ENCODE measurements at regions not wholly inside any gene's neighbourhood (a gene's known extent, or its start where the extent isn't known, plus 50 kb on each side); places are given as distances from the start of the nearest gene placed in this dataset.
A peak's percentile ranks its signal among the peaks of the same experiment; 100 is the strongest.
"Not testable (repeated sequence)": the region's sequence is repeated elsewhere in the genome, so short reads cannot be mapped to it uniquely, and the experiment has no call there.

DNA sequence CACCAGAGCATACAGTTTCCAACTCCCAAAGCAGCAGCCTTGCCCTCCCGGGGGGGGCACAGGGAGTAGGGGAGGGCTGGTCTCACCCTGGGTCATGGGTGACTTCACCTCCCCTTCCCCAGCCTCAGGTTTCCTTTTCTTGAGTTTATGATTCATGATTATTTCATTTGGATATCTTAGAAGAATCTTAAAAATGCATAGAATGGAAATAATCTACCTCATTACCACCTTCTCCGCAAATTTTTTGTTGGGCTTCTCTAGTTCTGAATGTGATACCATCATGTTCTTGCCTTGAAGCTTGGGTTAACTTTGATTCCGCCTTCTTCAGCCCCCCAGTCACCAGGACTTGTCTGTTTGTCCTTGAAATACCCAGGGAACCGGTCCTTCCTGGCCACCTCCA is 148.8 kb upstream of the ROPN1 start:
- DNase-seq: peak; percentile 75

DNA sequence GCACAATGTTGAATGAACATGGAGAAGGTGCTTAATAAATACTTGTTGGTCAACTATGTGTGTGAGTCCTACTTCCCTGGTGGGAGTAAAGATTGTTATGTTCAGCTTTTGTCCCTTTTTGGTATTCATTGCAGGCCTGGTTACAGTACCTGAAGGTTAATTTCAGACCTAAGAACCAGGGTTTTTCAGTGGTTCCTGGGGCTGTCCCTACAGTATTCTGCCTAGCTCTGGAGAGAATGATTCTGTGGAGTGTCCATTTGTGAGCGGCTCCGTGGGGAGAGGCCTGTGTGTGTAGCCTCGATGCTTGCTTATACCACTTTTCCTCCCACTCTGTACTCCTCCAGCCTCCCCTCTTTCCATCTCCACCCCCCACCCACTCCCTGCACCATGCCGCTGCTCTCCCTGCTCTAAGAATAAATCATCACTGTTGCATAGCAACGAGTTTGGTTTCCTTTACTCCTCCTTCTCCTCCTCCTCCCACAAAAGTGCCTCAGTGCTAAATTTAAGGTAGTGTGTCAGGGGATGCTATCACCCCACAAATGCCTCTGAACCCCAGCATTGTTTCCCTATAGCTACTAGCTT is 150.6 kb upstream of the ROPN1 start:
- DNase-seq: peak; percentile 23

DNA sequence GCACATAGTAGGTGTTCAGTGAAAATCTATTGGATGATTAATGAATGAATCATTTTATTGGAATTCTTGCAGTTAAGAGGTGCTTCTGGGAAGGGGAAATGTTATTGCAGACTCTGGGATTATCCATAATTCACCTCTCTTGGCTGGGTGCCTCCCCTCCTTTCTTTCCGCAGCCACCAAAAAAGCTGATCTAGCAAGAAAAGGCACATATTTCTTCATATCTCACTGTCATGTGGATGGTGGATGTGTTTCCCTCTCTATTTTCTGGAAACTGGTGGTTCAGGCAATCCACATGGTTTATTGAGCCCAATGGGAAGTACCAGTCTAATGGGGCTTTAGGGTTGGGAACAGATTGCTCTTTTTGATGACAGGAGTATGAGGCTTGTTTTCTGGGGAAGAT is 151.1 kb upstream of the ROPN1 start:
- no peak for DNase-seq

DNA sequence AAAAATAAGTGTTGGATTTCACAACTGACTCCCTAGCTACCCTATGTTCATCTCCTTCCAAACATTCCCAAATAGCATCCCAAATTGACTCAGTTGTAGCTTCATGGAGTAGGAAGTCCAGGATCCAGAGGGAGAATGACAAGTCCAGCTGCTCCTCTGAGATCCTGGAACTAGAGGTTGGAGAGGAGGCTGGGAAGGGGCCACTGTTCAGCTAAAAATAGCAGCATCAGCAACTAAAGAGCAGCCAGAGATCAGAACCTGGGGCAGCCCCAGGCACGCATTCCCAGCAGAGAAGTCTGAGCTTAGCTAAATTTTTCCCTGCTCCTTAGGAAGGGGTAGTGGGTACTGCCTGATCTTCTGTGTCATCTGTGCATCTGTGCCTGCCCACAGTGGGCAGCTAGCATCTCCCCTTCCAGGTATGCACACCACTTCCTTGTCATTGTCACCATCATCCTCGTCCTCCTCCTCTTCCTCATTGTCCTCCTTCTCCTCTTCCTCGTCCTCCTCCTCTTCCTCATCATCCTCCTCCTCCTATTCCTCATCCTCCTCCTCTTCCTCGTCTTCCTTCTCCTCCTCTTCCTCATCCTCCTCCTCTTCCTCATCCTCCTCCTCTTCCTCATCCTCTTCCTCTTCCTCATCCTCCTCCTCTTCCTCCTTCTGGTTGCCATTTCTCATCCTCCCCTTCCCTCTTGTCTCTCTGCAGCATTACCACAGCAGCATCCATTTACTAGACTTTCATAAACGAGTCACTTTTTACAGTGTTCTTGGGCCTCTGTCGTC is 152.3 kb upstream of the ROPN1 start:
- no peak for DNase-seq

DNA sequence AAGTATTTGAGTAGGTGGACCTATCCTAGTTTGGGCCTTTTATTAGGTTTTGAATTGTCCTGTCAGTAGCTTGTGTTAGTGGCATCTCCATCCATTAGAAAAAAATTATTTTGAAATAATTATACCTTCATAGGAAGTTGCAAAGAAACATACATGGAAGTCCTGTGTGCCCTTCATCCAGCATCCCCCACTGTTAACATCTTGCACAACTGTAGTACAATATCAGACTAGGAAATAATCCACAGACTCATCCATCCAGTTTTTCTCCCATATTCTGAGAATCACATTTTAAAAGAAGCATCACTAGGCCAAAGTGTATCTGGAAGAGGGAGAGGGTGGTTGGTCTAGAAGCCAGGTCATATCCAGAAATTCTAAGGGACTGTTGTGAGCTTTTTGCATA is 155.5 kb upstream of the ROPN1 start:
- DNase-seq: no peak

DNA sequence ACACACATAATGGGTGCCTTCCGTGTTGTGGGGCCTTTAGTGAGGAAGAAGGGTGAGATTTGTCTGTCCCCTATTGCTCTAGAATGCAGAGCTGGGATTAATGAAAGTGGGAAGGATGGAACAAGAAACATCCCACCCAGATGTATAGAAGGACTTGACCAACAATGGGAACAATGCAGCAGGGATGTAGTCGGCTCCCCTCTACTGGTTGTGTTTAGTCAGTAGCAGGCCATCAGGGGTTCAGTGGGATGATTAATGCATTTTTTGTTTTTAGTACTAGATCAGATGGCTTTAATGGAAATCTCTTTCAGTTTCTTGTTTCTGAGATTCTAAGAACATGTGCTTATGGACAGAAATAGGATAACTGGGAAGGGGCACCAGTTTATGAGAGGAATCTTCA is 156.0 kb upstream of the ROPN1 start:
- no peak for DNase-seq

DNA sequence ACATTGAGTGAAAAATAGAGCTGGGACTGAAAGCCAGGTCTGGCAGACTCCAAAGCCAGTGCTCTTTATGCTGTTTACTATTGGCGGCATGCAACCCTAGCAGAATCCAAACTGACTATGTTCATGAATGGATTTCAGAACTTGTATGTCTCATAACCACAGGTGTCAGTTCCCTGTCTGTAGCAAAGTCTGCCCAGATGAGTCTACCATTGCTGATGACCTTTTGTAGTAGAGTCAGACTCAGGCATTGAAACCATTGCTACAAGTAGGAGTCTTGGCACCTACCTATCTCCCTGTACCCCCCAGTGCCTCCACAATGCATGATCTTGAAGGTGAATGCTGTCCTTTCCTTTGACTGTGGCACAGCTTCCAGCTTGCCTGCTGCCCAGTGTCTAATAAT is 157.2 kb upstream of the ROPN1 start:
- DNase-seq: no peak

DNA sequence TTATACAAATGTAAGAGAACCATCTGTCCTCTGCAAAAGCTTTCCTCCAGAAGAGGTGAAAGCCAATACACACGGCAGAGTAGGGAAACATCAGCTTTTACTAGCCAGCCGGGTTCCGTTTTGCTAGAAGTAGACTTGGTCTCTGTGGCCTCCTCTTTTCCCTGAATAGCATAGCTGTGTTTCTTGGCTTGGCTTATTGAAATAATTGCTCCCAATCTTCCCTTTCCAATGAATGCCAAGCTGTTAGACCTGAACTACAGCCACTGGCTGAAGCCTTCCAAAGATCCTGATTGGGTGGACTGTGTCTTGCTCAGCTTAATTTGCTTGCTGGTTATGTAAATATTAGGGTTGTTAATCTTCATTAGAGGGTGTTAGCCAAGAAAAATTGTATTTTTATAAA is 157.8 kb upstream of the ROPN1 start:
- DNase-seq: no peak

DNA sequence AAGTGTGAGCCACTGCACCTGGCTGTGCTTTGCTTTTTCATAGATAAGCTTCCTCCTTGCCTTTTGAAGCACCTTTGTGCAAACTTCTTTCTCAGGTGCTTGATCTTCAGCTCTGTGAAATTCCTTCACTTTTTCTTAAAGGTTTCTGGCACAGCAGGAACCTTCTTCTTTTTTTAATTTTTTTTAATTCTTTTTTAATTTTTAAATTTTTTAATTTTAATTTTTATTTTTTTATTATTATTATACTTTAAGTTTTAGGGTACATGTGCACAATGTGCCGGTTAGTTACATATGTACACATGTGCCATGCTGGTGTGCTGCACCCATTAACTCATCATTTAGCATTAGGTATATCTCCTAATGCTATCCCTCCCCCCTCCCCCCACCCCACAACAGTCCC is 161.0 kb upstream of the ROPN1 start:
- not testable (repeated sequence) for DNase-seq

DNA sequence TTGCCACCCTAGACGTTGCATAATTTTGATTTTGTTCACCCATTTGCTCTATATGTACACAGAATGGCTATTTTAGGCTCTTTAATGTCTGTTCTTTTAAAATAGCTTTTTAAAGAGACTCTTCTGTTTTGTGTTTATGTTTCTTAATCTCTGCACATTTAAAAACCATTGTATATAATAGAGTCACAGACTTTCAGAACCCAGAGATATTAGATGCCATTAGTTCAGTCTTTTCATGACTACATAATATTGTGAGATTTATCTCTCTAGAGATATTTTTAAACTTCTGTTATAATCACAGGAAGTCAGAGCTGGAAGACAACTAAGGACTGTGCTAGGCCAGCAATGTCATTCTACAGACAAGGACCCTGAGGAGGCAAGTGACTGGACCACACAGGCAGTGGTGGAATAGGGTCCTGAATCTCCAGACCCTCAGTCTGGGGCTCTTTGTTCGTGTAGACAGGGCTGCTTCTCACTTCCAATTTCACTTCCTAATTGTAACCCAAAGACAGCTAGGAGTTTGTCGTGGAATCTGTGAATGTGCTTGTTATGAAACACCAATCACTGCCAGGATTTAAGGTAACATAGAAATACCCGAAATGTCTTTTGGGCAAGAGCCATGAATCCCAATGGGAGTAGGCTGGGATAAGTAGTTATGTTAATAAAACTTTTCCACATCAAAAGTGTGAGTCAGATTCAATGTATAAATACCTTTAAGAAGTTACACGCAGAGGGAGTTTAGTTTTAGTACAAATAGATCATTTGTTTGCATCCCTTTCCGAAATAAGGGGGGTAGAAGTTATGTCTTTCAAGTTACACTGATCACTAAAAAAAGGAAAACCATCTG is 165.2 kb upstream of the ROPN1 start:
- no peak for DNase-seq

DNA sequence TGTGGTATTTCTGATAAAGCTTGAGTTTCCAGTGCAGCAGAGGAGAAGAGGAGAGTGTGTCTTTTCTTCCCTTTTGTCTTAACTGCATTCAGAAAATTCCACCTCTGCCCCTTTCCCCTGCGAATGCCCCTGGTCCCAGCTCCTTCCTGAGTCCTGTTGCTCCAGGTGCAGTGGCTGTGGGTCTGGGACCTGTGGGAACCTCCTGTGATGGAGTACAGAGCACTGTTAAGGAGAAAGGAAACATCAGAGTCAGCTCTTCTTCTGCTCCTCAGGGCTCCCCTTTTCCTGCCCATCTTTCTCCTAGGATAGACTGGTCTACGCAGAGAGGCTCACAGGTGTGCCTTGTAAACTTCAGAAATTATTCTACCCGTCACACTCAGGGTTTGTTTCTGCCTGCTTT is 165.8 kb upstream of the ROPN1 start:
- no peak for DNase-seq

DNA sequence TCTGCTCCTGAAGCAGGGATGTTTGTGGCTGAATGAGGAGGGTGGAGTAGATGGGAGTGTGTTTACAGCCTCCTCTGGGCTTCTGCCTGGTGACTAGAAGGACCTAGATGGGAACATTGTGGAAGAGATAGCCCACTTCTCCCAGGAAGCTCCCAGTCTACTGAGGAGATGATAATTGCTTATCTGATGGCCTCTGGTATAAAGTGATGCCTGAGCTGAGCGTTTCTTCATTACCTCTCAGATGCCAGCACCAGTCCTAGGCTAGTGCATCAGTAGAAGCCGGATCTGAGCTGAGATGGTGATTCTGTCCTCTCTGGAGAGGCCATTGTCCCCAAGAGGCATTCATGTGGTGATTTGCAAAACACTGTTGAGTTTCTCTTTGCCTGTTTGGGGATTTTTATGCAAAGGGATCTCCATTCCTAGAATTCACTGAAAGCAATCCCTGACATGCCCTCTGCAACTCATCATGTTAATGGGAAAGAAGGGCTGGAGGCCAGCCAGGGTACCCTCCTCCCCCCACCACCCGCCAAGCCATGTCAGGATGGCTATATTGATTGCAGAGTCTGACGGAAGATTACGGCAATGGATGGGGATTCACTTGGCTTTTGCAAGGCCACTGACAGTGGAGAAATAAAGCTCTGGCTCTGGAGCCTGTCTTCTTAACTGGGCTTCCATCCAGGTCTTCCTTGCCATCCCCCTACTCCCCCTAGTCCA is 166.4 kb upstream of the ROPN1 start:
- no peak for DNase-seq

DNA sequence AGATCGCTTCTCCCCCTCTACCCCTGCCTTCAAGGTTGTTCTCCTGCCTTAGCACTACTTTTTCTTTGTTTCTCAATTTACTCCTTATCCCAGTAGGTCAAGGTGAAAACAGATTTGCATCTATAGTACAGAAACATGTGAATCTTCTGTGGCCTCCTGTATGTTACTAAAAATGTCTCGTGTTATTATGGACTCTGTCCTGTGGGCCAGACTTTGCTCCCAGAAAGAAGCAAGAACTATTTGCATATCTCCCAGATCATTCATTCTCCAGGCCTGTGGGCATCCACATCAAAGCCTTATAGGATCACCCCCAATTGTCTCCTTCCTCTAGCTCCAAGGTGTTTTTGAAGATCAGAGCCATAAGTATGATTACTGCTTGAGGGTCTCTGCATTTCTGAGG is 169.5 kb upstream of the ROPN1 start:
- no peak for DNase-seq

DNA sequence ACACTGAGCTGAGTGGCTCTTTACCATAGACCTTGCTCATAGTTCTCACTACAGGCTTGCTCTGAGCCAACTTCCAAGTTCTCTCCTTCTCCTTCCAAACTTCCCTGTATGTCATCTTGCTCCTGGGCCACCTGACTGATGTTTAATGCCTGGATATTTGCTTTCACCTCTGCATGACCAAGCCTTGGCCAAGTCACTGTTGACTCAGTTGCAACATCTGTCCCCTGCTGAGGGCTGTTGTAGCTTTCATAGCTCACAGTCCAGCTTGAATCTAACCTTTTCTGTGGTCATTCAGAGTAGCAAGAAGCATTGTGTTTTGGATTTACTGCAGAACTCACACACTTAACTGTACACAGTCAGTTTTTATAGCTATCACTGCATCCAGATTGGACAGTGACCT is 171.8 kb upstream of the ROPN1 start:
- no peak for DNase-seq

DNA sequence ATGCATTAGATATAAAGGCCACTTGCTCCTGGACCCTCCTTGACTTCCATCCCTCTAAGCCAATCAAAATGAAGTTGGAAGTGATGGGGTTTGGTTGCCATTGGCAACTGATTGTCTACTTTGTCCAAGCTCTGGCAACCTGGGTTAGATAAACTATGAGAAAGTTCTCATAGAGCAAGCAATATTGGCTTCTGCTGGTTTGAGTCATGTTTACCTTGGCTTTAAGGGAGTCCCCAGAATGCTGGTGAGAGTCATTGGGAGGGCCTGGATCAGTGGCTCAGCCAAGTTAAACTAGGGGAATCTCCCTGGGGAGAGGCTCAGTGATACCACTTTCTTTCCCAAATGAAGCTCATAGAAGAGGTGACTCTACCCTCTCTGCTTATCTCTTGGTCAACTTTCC is 176.3 kb upstream of the ROPN1 start:
- no peak for DNase-seq

DNA sequence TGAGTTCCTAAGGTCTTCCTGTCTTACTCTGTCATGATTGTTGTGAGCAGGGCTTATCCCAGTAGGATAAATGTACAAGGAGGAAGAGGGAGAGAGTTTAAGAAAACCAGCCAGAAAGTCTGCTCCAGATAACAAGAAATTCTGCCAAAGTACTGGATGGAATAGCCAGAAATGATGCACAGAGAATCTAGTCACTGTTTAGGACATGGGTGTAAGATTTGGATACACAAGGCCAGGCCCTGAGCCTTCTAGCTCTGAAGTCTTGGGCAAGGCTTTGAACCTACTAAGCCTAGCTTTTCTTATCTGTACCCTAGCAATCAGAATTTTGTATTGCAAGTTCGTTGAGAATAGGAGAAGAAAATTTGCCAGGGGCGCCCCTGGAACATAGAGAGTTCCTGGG is 180.4 kb upstream of the ROPN1 start:
- DNase-seq: no peak

DNA sequence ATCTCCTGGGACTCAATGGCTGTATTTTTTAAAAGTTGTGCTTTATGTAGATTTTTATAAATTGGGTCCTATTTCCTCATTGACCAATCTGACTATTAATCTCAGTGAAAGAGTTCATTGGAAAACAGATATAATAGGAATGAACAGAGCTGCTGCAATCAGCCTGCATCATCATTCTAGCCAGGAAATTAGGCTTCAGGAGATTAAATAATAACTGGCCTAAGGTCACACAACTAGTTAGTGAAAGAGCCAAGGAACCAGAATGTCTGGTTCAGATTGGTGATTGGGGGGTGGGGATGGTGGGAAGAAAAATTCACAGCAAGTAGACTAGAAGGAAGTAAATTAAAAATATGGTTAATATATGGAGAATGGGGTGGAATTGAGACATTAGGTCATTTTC is 180.9 kb upstream of the ROPN1 start:
- DNase-seq: no peak

DNA sequence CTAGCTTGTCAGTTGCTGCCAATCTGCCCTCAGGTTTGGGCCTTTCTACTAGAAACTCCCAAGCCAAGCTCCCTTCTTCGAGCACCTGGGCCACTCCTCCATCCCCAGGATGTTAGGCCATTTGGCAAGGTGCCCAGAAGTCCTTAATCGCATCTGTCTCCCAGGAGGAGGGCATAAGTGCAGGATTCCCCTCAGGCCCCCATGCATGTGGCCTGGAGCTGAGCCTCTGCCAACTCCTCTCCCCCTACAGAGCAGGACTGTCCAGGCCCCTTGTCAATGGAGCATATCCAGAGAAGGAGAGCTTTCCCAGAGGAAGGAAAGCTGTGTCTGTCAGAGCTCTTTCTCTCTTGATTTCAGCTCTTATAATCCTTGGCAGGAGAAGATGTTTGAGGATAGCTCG is 182.6 kb upstream of the ROPN1 start:
- DNase-seq: no peak

DNA sequence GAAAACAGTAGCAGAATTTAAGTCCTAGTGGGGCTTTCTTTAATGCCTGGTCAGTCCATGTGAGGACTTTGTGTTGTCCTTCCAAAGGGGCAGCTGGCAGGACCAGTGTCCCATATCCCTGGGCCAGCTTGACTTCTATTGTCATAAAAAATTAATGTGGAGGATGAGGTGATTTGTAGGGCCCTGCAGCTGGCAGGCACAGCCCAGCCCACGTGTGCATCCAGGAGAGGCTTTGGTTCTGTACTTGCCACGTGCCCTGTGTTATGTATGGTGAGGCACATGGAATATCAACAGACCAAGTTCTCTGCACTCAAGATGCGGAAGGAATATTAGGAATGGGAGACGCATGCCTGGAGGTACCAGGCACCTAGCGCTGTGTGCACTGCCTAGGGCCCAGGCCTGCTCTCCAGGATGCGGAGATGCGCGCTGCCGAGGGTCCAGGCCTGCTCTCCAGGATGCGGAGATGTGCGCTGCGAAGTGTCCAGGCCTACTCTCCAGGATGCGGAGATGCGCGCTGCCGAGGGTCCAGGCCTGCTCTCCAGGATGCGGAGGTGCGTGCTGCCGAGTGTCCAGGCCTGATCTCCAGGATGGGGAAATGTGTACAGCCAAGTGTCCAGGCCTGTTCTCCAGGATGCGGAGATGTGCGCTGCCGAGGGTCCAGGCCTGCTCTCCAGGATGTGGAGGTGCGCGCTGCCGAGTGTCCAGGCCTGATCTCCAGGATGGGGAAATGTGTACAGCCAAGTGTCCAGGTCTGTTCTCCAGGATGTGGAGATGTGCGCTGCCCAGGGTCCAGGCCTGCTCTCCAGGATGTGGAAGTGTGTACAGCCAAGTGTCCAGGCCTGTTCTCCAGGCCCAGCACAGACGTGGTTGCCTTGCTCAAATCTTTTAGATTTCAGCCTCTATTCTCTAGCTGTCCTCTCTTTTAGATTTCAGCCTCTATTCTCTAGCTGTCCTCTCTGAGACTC is 183.3 kb upstream of the ROPN1 start:
- no peak for DNase-seq

DNA sequence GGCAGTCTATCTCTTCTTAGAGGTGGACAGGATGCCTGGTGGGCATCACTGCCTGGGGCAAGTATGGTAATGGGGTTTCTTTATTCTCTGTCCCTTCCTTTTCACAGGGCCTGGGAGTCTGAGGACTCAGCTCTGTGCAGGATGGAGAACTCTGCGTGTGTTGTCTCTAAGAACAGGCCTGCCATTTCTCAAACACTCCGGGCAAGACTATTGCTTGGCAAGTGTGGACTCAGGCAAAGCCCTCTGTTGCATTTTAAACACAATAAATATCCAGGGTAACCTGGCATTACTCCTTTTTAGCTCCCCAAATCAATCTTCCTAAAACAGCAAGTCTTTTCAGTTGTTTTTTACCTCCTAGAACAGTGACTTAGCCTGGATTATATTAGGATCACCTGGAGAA is 185.1 kb upstream of the ROPN1 start:
- no peak for DNase-seq

DNA sequence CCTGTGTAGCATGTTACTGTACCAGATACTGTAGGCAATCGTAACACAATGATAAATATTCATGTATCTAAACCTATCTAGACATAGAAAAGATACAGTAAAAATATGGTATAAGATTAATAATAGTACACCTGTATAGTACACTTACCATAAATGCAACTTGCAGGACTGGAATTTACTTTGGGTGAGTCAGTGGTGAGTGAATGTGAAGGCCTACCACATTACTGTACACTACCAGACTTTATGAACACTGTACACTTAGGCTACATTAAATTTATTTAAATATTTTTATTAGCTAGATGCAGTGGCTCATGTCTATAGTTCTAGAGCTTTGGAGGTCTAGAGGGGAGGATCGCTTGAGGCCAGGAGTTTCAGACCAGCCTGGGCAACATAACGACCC is 186.6 kb upstream of the ROPN1 start:
- no peak for DNase-seq

DNA sequence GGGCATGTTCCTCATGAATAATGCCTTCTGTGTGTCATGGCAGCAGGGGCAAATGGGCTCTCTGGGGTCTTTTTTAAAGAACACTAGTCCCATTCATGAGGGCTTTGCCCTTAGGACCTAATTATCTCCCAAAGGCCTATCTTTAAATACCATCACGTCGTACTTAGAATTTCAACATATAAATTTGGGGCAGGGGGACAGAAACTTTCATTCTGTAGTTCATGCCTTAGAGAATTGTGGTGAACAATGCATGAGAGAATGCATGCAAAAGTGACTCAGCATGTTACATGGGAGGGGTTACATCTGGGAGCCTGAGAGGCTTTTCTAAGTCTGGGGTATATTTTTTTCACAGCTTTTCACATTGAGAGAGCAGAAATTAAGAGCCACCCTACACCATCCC is 208.5 kb upstream of the ROPN1 start:
- DNase-seq: no peak
